ENCODE measurements at regions not wholly inside any gene's neighbourhood (a gene's known extent, or its start where the extent isn't known, plus 50 kb on each side); places are given as distances from the start of the nearest gene placed in this dataset.

DNA sequence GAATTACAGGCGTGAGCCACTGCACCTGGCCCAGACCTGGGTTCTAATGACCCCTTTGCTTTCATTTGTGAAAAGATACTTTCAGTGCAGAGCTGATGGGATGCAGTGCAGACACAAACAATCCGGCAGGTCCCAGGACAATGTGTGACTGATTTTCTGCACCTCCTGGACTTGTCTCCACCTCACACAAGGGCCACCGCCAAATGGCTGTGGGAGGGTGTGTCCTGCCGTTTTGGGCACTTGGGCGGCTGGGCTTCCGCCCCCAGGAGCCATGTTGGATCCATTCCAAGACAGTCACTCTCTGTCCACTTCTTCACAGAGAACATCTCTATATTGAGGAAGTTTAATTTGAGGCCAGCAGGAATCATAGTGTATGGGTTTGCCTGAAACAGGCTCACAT lies 112.3 kb upstream of the ZNF507 start:
- FAIRE-seq: no peak
- Histone ChIP-seq H3K79me2 (ENCODE audit: insufficient read depth, low read length) (no peaks in the 10 kb centered on the region), H3K4me1 (ENCODE audit: insufficient read depth, low read length) (no peaks in the 10 kb centered on the region), H2AFZ (ENCODE audit: low read length) (no peak overlapping the region), H4K20me1 (ENCODE audit: insufficient read depth, low read length) (no peaks in the 10 kb centered on the region), H3K4me3 (replicated peaks in 1 of 3; ENCODE audit: insufficient read depth in 1 of 3, low read depth in 2 of 3, low read length in 3 of 3) (no peak overlapping the region), H3K27ac (ENCODE audit: extremely low read length, insufficient read depth, low read length) (no peak overlapping the region), H3K27me3 (ENCODE audit: control insufficient read depth in 1 of 2, insufficient read depth in 2 of 2, low read length in 2 of 2) (peaks cover 0 to 10% of the 10 kb centered on the region in 2 experiments; a peak in 1 of 5 replicates), H3K36me3 (replicated peaks in 1 of 2; ENCODE audit: control insufficient read depth in 1 of 2, insufficient read depth in 2 of 2, low read length in 2 of 2) (no peaks in the 10 kb centered on the region), H3K9ac (ENCODE audit: insufficient read depth, low read depth, low read length) (no peak overlapping the region), H3K4me2 (ENCODE audit: low read depth, low read length) (no peak overlapping the region), H3K9me3 (ENCODE audit: low read length) (no peaks in the 10 kb centered on the region)
- 4% methylated on average over 4 of the region's 6 CpGs for WGBS (ENCODE audit: low lambda C conversion rate)
- ATAC-seq: no peak
- TF ChIP-seq ELF4 (CRISPR knock-in tag; IDR thresholded peaks at IDR 0.05; ENCODE audit: borderline replicate concordance): no peak
- TF ChIP-seq KLF15 (CRISPR knock-in tag; IDR thresholded peaks at IDR 0.05; ENCODE audit: borderline replicate concordance): no peak
- no peak for TF ChIP-seq ZNF768 (CRISPR knock-in tag; IDR thresholded peaks at IDR 0.05)
- TF ChIP-seq BHLHE40 (IDR thresholded peaks at IDR 0.05; ENCODE audit: low read length): no peak
- TF ChIP-seq PHF21A (CRISPR knock-in tag; IDR thresholded peaks at IDR 0.05): no peak
- TF ChIP-seq ZZZ3 (CRISPR knock-in tag; IDR thresholded peaks at IDR 0.05; ENCODE audit: borderline replicate concordance): no peak
- TF ChIP-seq ZSCAN29 (CRISPR knock-in tag; conservative IDR thresholded peaks at IDR 0.05): no peak
- TF ChIP-seq, protein P1, sequence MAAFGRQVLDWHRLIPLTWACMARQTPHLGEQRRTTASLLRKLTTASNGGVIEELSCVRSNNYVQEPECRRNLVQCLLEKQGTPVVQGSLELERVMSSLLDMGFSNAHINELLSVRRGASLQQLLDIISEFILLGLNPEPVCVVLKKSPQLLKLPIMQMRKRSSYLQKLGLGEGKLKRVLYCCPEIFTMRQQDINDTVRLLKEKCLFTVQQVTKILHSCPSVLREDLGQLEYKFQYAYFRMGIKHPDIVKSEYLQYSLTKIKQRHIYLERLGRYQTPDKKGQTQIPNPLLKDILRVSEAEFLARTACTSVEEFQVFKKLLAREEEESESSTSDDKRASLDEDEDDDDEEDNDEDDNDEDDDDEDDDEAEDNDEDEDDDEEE (CRISPR knock-in tag; IDR thresholded peaks at IDR 0.05): no peak
- TF ChIP-seq, protein P2, sequence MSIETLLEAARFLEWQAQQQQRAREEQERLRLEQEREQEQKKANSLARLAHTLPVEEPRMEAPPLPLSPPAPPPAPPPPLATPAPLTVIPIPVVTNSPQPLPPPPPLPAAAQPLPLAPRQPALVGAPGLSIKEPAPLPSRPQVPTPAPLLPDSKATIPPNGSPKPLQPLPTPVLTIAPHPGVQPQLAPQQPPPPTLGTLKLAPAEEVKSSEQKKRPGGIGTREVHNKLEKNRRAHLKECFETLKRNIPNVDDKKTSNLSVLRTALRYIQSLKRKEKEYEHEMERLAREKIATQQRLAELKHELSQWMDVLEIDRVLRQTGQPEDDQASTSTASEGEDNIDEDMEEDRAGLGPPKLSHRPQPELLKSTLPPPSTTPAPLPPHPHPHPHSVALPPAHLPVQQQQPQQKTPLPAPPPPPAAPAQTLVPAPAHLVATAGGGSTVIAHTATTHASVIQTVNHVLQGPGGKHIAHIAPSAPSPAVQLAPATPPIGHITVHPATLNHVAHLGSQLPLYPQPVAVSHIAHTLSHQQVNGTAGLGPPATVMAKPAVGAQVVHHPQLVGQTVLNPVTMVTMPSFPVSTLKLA (IDR thresholded peaks at IDR 0.05): no peak
- TF ChIP-seq ZNF678 (CRISPR knock-in tag; IDR thresholded peaks at IDR 0.05): no peak
- no peak for TF ChIP-seq MAF1 (CRISPR knock-in tag; IDR thresholded peaks at IDR 0.05; ENCODE audit: borderline replicate concordance)
- TF ChIP-seq, protein P3, sequence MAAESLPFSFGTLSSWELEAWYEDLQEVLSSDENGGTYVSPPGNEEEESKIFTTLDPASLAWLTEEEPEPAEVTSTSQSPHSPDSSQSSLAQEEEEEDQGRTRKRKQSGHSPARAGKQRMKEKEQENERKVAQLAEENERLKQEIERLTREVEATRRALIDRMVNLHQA (CRISPR knock-in tag; IDR thresholded peaks at IDR 0.05): no peak
- no peak for TF ChIP-seq KLF11 (CRISPR knock-in tag; IDR thresholded peaks at IDR 0.05)
- no peak for TF ChIP-seq ZNF253 (CRISPR knock-in tag; IDR thresholded peaks at IDR 0.05; ENCODE audit: borderline replicate concordance)
- TF ChIP-seq, protein P4, sequence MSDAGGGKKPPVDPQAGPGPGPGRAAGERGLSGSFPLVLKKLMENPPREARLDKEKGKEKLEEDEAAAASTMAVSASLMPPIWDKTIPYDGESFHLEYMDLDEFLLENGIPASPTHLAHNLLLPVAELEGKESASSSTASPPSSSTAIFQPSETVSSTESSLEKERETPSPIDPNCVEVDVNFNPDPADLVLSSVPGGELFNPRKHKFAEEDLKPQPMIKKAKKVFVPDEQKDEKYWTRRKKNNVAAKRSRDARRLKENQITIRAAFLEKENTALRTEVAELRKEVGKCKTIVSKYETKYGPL (CRISPR knock-in tag; IDR thresholded peaks at IDR 0.05): no peak
- no peak for TF ChIP-seq GABPA (IDR thresholded peaks at IDR 0.05; ENCODE audit: low read depth, low read length)
- no peak for TF ChIP-seq GABPA (CRISPR knock-in tag; IDR thresholded peaks at IDR 0.05; ENCODE audit: low read depth)
- TF ChIP-seq RBFOX2 (IDR thresholded peaks at IDR 0.05; ENCODE audit: low read depth, low read length): no peak
- in situ Hi-C loops (cut with HindIII; ENCODE audit: extremely low pct_ligation_motif_present, low pct_unique_long_range_greater_than_20kb): no loop called here
- CTCF ChIA-PET (ENCODE audit: low intra/inter-chr PET ratio, low total read pairs): no interaction called here
- BruUV-seq (replicated peaks): no TSS peak
- POLR2A ChIA-PET: no interaction called here
- intact Hi-C loops (cut with micrococcal nuclease; ENCODE audit: unreplicated experiment): no loop called here
- DNase-seq (ENCODE audit: low spot score): no peak

Measured in HepG2 (cell line).